ENCODE measurements at regions not wholly inside any gene's neighbourhood (a gene's known extent, or its start where the extent isn't known, plus 50 kb on each side); places are given as distances from the start of the nearest gene placed in this dataset.
"Not testable (repeated sequence)": the region's sequence is repeated elsewhere in the genome, so short reads cannot be mapped to it uniquely, and the experiment has no call there.

DNA sequence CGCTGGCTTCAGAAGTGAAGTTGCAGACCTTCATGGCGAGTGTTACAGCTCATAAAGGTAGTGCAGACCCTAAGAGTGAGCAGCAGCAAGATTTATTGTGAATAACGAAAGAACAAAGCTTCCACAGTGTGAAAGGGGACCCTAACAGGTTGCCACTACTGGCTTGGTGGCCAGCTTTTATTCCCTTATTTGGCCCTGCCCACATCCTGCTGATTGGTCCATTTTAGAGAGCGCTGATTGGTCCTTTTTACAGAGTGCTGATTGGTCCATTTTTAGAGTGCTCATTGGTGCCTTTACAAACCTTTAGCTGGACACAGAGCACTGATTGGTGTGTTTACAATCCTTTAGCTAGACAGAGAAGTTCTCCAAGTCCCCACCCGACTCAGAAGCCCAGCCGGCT, 298.0 kb upstream of the DLGAP1 start:
- DNase-seq, result not testable (repeated sequence)

DNA sequence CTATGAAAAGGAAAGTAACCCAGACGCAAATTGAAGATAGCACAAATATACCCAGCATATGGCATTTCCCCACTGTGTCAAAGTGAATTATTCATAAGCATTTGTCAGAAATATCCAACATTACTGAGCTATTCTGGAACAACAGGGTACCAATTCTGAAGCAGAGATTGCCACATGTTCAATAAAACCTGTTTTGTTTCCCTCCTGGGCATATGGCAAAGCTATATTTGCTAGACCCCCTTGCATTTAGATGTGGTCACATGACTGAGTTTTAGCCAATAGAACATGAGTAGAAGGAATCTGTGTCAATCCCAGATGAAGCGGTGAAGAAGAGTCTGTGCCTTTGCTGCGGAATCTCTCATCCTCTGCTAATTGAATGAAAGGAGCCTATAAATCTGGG, 296.4 kb upstream of the DLGAP1 start:
- DNase-seq, result no peak

DNA sequence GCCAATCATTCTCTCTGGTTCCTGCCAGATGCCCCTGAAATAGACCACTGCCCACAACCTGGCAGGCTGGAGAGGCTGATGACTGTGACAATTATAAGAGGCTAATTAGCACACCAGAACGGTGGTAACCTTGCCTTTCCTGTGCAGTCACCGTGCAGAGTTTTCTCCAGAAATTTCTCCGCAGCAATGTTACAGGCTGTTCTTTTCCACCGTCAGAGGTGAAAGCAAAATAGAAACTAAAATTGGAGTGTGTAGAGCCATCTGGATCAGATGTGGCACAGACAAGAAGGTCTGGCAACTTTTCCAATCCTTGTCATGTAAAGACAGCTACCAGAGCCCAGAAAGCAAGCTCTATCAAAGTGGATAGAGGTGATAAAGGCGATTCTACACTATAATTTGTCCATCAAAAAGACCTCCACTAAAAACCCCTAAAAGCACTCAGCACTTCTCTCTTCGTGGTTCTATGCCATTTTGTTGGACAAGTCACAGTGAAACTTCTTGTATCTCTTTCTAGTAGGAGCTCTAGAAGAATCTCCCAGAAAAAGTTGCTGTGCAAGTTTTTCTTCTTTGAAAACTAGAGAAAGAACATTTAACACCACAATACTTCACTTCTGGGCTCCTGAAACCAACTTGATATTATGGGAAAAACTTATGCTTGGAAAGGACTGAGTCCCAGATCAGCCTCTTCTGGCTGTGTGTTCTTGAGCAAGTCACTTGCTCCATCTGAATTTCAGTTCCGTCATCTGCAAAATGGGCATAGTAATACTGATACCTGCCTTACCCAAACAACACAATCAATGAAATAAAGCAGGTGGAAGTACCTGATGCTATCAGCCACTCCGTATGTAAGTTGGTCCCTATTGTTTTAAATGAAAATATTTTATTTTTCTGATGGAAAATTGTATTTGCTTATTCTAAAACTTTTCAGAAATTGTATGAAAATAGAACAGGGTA, 295.6 kb upstream of the DLGAP1 start:
- DNase-seq, result no peak

DNA sequence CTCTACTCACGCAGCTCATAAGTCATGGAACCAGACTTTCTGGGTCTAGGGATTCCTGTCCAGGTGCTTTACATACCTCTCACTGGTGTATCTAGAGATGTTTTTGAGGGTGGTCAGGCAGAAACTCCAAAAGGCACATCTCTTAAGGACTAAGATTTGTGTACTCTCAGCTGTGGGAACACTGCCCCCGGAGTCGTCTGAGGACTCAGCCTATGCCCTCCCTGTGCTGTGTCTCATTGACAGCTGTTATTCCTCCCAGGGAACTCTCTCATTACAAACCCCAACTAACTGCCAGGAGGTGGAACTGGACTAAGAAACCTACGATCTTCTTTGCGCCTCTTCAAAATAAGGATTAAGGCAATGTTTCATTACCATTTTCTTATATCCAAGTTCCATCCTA, 293.9 kb upstream of the DLGAP1 start:
- DNase-seq, result no peak

DNA sequence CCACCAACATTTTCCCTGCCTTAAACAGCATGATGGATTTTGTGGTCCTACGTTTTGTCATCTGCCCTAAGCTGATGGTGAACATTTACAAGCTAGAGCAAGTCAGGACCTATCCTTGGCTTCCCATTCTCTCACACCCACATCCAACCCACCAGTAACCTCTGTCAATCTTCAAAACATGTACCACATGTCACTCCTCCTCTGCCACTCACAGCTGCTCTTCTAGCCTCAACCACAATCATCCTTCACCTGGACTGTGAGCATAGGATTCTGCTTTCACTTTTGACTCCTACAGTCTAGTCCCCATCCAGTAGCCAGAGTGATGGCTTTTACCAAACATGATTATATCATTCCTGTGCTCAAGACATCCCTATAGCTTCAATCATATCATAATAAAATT, 279.8 kb upstream of the DLGAP1 start:
- no peak for DNase-seq

DNA sequence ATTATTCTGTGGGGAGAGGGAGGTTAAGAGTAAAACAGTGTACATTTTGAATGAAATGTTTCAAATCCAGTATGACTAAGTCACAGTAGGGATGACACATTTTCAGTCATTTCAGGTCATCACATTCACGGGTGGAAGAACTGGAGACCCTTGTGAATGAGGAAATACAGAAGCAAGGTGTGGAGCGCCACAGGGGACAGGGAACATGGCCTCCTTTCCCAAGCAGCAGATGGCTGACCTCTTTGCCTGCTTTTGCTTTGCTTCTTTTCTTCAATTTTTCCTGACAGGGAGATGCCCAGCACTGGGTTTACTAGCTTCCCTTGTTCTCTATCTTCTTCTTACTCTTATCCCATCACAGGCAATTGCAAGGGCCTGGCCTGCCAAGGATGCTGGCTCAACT, 278.9 kb upstream of the DLGAP1 start:
- DNase-seq, result no peak

DNA sequence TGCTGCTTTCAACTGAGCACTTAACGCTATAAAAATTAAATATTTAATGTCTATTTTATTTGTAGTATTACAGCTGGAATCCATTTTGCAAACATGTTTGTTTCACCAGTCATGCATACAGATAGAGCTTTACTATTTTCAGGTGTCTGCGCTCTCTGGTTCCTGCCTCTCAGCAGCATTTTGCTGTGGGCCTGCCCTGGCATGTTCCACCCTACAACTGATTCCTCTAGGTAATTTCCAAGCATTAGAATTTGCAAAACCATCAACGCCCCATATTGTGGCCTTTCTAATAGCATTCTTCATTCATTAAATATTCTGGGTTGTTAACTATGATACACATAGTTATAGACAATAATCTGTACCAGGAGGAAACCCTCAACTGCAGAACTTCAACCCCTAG, 266.4 kb upstream of the DLGAP1 start:
- DNase-seq, result no peak

DNA sequence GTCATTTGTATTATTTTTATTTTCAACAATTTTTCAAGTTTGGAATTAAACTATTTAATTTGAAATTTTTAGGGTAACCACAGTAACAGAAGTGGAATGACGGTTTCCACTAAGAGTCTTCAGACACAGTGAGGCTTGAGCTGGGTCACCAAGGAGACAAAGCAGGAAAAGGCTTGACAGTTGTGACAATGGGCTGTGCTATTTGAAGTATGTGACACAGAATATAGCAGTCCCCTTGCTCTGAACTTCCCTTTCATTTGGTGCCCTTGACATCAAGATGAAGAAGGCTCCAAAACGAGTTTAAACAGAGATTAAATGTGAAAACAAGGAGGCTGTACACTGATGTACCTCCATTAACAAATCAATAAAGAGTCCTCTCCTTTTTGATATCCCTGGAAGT, 265.4 kb upstream of the DLGAP1 start:
- no peak for DNase-seq

DNA sequence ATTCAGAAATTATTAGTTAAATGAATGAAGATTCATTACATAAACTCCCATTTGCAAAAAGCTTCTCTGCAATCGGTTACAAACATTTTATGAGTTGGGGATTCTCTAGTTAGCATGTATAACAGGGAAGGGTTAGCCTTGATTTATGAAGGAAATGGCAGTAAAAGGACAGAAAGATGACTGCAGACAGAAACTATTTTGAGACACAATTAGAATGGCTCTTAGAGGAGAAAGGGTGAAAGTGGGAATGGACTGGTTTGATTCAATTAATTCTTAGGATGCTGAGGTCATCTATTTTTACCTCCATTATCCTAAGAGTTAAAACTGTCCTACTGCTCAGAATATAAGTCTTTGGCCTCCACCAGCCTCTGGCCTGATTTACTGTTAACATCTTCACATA, 250.8 kb upstream of the DLGAP1 start:
- no peak for DNase-seq

DNA sequence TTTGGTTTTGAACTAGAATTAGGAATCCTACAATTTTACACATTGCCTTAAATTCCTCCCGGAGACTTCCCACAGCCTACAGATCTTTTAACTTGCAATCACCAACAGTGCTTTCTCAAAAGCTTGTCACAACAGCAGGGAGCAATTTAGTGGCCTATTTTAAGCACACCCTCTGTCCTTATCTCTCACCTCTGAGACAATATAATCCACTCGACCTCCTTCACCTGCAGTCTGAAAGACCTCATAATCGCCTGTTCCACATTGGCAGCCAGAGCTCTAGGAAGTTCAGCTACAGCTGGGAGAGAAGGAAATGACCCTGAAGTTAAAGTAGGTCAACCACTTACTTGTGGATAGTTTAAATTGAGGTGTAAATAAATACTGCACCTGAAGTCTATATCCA, 249.7 kb upstream of the DLGAP1 start:
- DNase-seq, result no peak

DNA sequence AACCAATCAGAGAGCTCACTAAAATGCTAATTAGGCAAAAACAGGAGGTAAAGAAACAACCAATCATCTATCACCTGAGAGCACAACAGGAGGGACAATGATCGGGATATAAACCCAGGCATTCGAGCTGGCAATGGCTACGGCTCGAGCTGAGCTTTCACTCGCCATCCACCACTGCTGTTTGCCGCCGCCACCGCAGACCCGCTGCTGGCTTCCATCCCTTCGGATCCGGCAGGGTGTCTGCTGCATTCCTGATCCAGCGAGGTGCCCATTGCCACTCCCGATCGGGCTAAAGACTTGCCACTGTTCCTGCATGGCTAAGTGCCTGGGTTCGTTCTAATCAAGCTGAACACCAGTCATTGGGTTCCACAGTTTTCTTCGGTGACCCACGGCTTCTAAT, 236.7 kb upstream of the DLGAP1 start:
- DNase-seq, result no peak

DNA sequence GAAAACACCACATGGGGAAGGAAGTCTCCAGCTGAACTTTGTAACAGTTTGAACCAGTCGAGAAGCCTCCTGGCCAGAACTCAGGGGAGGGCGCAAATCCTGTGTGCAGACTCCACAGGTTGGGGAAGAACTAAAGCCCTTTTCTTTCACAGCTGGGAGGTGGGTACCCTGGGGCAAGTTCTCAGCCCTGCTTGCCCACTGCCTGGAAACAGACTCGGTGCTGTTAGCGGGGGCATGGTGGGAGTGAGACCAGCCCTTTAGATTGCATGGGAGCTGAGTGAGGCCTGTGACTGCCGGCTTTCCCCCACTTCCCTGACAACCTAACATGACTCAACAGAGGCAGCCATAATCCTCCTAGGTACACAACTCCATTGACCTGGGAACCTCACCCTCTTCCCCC, 223.6 kb upstream of the DLGAP1 start:
- DNase-seq, result not testable (repeated sequence)

DNA sequence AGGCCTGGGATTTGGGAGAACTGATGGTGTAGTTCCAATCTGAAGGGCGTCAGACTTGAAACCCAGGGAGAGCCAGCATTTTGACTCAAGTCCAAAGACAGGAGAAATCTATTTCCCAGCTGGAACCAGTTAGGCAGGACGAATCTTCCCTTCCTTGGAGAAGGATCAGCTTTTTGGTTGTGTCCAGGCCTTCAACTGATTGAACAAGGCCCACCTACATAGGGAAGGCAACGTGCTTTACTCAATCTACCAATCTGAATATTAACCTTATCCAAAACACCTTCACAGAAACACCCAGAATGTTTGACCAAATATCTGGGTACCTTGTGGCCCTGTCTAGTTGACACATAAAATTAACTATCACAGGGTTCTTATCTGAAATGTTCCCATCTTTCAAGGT, 221.9 kb upstream of the DLGAP1 start:
- DNase-seq, result no peak

DNA sequence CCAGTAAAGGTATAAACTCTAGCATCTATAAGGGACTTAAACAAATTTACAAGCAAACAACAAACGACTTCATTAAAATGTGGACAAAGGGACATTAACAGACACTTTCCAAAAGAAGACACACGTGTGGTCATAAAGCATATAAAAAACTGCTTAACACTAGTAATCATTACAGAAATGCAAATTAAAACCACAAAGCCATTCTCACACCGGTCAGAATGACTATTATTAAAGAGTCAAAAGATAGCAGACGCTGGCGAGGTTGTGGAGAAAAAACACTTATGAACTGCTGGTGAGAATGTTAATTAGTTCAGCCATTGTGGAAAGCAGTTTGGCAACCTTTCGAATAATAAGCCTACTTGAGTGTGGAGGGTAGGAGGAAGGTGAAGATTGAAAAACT, 217.1 kb upstream of the DLGAP1 start:
- no peak for DNase-seq

DNA sequence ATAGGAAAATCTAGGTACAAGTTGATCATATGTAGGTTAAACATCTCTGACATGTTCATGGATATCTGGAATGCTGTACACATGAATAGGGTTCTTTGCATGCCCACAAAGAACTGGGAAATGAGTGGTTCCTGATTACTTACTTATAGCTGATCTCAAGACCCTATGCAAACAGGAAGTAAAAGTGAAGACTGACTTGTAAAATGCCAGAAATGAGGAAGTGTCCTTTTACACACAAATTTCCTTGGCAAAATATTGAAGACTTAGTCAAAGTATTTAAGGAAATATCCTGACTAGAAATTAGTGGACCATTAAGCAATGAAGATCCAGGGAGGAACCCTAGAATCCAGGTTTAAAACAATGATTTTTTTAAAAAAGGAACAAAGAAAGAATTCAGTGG, 203.7 kb upstream of the DLGAP1 start:
- DNase-seq, result no peak

DNA sequence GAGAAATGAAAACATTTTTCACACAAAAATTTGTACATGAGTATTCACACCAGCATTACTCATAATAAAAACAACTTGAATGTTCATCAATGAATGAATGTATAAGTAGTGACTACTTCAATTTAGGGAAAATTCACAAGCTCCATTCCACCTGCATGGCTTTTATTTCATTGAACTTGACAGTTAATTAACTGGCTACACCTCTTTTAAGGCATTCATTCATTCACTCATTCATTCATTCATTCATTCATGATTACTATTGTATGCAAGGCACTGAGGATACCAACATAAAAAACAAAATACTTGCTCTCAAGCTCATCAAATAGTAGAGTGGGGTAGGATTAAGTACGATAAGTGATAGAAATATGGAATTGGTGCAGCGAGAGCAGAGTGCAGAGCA, 198.3 kb upstream of the DLGAP1 start:
- DNase-seq, result no peak

DNA sequence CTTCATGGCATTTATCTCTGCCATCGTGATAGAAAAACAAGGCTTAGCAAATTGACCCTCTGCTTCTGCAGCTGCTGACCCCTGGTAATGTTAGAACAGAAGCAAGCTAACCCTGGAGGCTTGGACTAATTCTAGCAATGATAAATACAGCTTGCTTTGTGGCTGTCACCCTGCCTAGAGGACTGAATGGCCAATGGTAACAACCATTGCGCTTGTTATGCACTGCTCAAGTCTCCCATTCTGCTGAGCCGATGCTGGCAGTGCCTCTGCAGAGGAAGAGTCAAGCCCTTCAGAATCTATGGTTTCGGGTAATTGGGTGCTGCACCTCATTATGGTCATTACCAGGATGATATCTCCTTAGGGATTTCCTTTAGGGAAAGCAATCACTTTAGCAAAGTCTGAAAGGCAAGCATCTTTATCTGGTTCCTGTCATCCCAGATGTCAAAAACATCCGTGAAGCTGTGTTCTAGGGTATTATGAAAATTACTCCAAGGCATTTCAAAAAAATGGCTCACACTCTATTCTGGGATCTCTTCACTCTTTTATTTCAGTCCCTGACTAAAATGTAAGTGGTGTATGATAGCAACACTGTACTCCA, 186.8 kb upstream of the DLGAP1 start:
- DNase-seq, result no peak

DNA sequence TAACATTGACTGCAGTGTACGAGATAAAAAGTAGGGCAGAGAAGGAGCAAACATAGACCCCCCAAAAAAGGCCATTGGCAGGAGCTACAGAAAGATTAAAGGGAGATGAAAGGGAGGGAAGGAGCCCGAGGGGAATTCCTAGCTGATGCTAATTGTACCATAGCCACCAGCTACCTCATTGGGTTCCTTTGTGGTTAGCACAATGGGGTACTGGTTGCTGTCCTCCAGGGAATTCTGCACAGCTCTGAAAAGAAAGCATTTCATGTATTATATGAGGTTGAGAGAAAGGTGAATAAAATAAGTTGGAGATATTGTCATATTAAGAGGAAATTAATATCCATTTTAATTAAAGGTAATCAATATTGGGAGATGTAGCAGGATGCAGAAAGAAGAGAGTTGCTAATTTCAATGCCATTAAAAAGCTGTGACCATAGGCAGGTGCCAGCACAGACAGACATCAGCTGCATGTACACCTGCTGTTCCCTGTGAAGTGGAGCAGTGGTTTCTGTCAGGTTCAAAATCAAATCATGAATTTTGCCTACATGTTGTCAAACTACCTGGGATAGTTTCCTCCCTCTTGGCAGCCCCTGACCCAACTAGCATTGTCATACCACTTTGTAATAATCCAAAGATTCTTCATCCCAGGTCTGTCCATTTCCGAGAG, 185.4 kb upstream of the DLGAP1 start:
- no peak for DNase-seq

DNA sequence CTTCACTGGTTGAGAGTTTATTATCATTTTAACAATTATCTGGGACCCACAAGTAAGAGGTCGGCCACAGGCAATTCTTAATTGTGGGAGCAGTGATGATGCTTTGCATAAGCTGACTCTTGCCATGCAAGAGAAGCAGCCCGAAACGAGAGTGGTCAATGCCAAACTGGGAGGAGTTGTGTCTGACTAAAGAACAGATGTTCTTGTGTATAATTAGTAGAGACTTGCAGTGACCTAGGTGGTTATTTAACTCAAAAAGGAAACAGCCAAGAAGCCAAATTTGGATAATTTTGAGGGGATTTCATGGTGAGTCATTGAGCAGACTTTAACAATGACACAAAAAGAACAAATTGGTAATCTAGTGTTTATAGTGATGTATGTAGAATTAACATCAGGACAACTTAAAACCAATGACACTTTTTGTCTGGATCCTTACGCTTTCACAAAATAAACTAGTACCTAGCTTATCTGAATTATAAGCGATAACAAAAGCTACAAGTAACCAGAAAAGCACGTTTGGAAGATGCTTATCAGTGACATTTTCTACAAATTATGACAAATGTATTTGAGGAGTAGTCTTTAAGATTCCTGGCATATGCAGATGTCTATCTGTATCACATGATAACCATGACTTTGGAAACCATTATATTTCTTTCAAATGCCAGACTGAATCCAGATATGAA, 184.7 kb upstream of the DLGAP1 start:
- no peak for DNase-seq

DNA sequence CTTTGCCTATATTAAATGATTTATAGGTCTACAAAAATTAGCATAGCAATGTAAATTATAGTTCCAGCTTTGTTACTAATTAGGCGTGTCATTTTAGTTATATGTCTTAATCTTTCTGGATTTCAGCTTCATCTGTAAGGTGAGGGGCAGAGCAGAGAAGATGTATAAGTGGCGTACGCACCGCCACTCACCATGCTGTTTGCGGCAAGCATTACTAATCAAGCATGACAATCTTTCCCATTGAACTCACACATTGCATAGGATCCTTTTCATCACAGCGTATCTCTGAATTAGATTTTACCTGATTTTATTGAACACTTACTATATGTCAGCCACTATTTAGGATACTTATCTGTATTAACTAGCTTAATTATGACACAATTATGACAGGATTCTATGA, 183.6 kb upstream of the DLGAP1 start:
- no peak for DNase-seq

DNA sequence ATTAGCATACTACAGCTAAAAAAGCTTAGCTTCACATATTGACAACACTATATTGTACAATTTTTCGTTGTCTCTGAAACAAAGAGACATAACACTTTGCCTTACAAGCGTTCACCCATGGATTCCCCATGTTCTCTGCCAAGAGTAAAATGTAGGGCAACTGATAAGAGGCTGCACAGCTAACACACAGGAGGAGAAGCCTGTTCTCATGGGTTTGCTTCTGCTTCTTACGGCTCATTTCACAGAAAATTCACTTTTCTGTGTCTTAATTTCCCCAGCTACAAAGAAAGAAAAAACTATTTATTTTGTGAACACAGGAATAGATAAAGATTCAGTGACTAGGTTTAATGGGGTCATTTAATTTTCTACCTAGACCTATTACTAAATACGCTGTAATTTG, 182.8 kb upstream of the DLGAP1 start:
- no peak for DNase-seq

DNA sequence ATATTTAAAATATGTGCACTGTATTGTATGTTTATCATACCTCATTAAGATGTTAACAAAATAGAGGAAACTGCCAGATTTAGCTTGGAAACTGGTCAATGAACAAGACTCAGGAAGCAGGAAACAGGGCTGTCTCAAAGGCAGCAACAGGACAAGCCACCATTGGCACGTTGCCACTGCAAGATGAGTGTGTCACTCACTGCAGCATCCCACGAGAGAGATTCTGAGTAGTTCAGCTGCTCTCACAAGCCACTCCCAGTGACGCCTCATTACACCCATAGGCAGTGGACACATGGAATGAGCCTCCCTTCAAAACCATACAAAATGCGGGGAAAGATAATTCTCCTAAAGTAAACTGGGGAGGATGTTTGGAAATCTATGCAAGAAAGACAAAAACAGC, 181.9 kb upstream of the DLGAP1 start:
- peak; percentile 1 for DNase-seq

DNA sequence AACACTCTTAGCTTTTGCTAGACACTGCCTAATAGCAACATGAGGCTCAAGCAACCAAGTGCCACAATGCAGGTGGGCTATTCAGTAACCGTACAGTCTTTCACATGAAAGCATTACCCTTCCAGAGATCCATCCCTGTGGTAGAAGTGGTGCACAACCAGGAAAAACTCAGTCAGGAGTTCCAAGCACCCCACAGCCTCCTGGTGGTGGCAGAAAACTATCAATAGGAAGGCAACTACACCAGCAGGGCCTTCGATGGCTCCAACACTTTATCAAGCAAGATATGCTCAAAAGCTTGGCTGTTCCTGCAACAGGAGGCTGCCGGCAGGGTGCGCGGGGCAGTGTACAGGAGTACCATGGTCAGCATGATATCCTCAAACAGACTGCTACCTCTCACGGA, 176.1 kb upstream of the DLGAP1 start:
- DNase-seq, result no peak

DNA sequence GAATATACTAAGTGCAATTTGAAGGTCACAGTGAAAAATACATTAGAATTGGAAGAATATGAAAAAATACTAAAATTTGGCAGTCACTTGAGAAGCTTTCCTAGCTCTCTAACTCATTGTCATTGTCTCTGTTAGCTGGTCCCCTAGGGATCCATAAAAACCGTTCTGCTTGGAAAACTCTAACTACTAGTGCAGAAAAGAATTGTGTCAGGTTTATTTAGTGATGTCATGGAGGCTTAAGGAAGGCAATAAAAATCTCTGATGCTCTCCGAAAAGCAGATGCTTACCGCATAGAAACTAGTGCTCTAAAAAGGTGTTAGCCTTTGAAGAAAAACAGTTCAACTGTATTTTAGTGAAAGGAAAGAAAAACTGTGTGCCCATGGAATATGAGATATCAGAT, 150.1 kb upstream of the DLGAP1 start:
- DNase-seq, result peak; percentile 6

All from NCI-H187 treated with DMSO at 0.1 percent for 48 hours (cell line).